ENCODE measurements at regions not wholly inside any gene's neighbourhood (a gene's known extent, or its start where the extent isn't known, plus 50 kb on each side); places are given as distances from the start of the nearest gene placed in this dataset.

GRCh38 chr5:13464532-13465193 is 479.8 kb downstream of the DNAH5 start:
- Mint-ChIP-seq H3K27ac (no peak overlapping the region), H3K4me1 (no peaks in the 10 kb centered on the region), H3K4me3 (no peak overlapping the region), H3K36me3 (no peaks in the 10 kb centered on the region), H3K27me3 (ENCODE audit: insufficient read depth, low read depth) (no peaks in the 10 kb centered on the region), H3K9me3 (no peaks in the 10 kb centered on the region)
- Histone ChIP-seq H3K79me2 (ENCODE audit: low read depth) (no peaks in the 10 kb centered on the region), H3K4me2 (no peak overlapping the region), H3K9ac (no peak overlapping the region), H3K9me3 (ENCODE audit: low read depth) (no peaks in the 10 kb centered on the region), H3K27ac (no peak overlapping the region), H4K20me1 (ENCODE audit: low read depth) (no peaks in the 10 kb centered on the region), H2AFZ (replicated peaks) (no peak overlapping the region), H3F3A (ENCODE audit: low read depth) (no peaks in the 10 kb centered on the region), H3K36me3 (no peaks in the 10 kb centered on the region), H3K27me3 (no peaks in the 10 kb centered on the region), H3K4me3 (no peak overlapping the region), H3K4me1 (no peaks in the 10 kb centered on the region)
- no peak for TF ChIP-seq EZH2phosphoT487 (IDR thresholded peaks at IDR 0.05)
- no peak for TF ChIP-seq CTCF (IDR thresholded peaks at IDR 0.05)
- TF ChIP-seq EZH2 (IDR thresholded peaks at IDR 0.05): no peak
- DNase-seq (ENCODE audit: low spot score): no peak

- H3F3A ChIP-seq (ENCODE audit: low read depth): no peaks in the 10 kb centered on the region
- no peaks in the 10 kb centered on the region for H3K4me1 Mint-ChIP-seq
- H3K4me2 ChIP-seq: no peak overlapping the region
- H3K27ac Mint-ChIP-seq: no peak overlapping the region
- H2AFZ ChIP-seq (replicated peaks): no peak overlapping the region
- H3K36me3 Mint-ChIP-seq: no peaks in the 10 kb centered on the region
- H3K4me1 ChIP-seq: no peaks in the 10 kb centered on the region
- TF ChIP-seq EZH2phosphoT487 (IDR thresholded peaks at IDR 0.05) (no peak), EZH2 (IDR thresholded peaks at IDR 0.05) (no peak), CTCF (IDR thresholded peaks at IDR 0.05) (no peak)
- H3K9me3 ChIP-seq (ENCODE audit: low read depth): no peaks in the 10 kb centered on the region
- H3K27ac ChIP-seq: no peak overlapping the region
- H3K36me3 ChIP-seq: no peaks in the 10 kb centered on the region
- H3K4me3 Mint-ChIP-seq: no peak overlapping the region
- peaks cover 6% of the 10 kb centered on the region for H3K27me3 Mint-ChIP-seq (ENCODE audit: insufficient read depth, low read depth)
- no peaks in the 10 kb centered on the region for H3K27me3 ChIP-seq
- H3K9me3 Mint-ChIP-seq: no peaks in the 10 kb centered on the region
- no peak overlapping the region for H3K9ac ChIP-seq
- H3K79me2 ChIP-seq (ENCODE audit: low read depth): no peaks in the 10 kb centered on the region
- no peak overlapping the region for H3K4me3 ChIP-seq
- no peaks in the 10 kb centered on the region for H4K20me1 ChIP-seq (ENCODE audit: low read depth)
- no peak for DNase-seq (ENCODE audit: low spot score)
These were observed 483.9 kb downstream of the DNAH5 start for GRCh38 chr5:13460587-13460986.

- no peak for TF ChIP-seq EZH2phosphoT487 (IDR thresholded peaks at IDR 0.05)
- TF ChIP-seq CTCF (IDR thresholded peaks at IDR 0.05): no peak
- Histone ChIP-seq H3K4me2 (no peak overlapping the region), H3K4me3 (no peak overlapping the region), H2AFZ (replicated peaks) (no peak overlapping the region), H3K9ac (no peak overlapping the region), H3K27me3 (no peaks in the 10 kb centered on the region), H4K20me1 (ENCODE audit: low read depth) (no peaks in the 10 kb centered on the region), H3K9me3 (ENCODE audit: low read depth) (no peaks in the 10 kb centered on the region), H3K27ac (no peak overlapping the region), H3K79me2 (ENCODE audit: low read depth) (no peaks in the 10 kb centered on the region), H3F3A (ENCODE audit: low read depth) (no peaks in the 10 kb centered on the region), H3K36me3 (no peaks in the 10 kb centered on the region), H3K4me1 (no peaks in the 10 kb centered on the region)
- Mint-ChIP-seq H3K36me3 (no peaks in the 10 kb centered on the region), H3K27ac (no peak overlapping the region), H3K4me3 (no peak overlapping the region), H3K4me1 (no peaks in the 10 kb centered on the region), H3K9me3 (no peaks in the 10 kb centered on the region), H3K27me3 (ENCODE audit: insufficient read depth, low read depth) (peaks cover 7% of the 10 kb centered on the region)
- no peak for DNase-seq (ENCODE audit: low spot score)
These were observed 490.4 kb downstream of the DNAH5 start for GRCh38 chr5:13454050-13454449.
